ENCODE measurements at regions not wholly inside any gene's neighbourhood (a gene's known extent, or its start where the extent isn't known, plus 50 kb on each side); places are given as distances from the start of the nearest gene placed in this dataset.
"Not testable (repeated sequence)": the region's sequence is repeated elsewhere in the genome, so short reads cannot be mapped to it uniquely, and the experiment has no call there.

DNA sequence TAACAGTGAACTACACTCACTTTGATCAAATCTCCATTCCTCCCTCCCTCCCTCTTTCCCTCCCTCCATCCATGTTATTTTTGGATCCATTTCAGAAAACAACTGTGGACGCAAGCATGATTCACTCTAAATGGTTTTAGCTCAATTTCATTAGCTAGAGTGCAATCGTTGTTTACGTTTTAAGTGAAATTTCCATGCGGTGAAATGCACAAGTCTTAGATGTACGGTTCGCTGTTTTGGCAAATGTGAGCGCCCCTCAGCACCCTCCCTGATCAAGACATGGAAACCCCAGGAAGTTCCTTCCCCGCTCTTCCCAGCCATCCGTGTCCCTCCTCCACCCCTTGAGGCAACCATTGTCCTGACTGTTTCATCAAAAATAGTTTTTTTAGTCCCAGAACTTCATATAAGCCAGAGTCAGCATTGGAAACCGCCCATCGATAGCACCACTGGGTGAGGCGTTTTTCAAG is 206.3 kb downstream of the NPIPB11 start:
- not testable (repeated sequence) for DNase-seq (ENCODE audit: low read depth in 2 of 2)

DNA sequence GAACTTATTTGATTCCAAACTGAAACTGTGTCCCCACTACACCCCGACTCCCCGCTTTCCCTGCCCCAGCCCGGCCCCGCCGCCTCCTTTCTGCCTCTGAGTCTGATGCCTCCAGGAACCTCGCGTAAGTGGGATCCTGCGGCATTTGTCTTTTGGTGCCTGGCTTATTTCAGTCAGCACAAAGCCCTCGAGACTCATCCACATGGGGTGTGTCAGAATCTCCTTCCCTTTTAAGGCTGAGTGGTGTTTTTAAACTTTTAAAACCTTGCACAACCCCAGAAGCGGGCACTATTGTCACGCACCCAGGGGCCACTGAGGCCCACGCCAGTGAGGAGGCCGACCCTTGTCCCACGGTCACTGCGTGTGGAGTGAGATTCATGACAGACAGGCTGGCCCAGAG is 206.9 kb downstream of the NPIPB11 start:
- DNase-seq (ENCODE audit: low read depth in 2 of 2), result not testable (repeated sequence)

DNA sequence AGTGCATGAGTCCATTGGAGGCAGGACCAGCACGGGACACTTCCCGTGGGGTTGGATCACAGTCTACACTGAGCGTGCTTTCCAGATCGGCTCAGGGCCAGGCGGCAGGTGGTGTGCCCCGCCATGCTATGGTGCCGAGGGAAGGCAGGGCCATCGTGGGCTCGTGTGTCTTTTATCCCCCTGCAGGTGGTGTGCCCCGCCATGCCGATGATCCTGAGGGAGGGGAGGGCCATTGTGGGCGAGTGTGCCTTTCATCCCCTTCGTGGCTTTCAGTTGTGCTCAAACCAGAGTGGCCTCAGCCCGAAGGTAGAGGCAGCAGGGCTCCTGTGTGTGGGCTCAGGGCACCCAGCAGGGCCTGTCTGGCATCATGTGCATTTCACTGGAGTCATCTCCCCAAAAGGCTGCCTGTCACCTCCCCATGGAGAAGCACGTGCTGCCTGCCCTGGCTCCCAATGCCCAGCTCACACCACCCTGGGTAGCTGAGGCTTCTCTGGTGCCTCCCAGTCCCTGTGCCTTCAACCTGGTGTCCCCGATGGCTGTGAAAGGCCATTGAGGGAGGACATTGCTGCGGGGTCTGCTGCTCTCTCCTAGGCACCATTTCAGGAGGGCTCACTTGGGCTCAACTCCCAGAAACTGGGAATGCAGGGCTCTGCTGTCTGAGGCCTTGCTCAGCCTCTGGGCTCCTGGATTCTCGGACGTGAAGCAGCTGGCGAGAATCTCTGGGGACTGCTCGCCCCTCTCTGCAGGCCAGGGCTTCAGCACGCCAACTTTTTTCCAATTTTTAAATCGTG is 207.6 kb downstream of the NPIPB11 start:
- DNase-seq (ENCODE audit: low read depth in 2 of 2), result no peak

DNA sequence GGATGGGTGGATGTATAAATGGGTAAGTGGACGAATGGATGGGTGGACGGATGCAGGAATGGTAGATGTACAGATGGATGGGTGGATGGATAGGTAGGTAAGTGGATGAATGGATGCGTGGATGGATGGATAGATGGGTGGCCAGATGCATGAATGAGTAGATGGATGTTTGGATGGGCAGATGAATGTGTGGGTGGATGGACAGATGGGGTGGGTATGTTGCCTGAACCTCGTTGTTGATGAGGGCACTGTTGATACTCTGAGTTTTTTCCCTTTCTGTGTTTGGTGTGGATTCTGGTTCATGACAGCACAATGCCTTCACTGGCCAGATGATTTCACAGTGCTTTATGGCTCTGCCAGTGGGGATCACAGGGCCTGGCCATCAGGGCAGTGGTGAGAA is 208.3 kb downstream of the NPIPB11 start:
- no peak for DNase-seq (ENCODE audit: low read depth in 2 of 2)

DNA sequence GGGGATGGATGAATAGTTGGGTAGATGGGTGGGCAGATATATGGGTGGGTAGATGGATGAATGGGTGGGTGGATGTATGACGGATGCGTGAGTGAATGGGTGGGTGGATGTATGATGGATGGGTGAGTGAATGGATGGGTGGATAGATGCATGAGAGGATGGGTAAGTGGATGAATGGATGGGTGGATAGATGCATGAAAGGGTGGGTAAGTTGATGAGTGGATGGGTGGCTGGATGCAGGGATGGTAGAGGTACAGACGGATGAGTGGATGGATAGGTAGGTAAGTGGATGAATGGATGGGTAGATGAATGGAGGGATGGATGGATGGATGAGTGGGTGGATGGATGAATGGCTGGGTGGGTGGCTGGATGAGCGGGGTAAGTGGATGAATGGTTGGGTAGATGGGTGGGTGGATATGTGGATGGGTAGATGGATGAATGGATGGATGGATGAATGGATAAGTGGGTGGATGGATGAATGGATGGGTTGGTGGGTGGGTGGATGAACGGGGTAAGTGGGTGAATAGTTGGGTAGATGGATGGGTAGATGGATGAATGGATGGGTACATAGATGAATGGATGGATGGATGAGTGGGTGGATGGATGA is 208.9 kb downstream of the NPIPB11 start:
- not testable (repeated sequence) for DNase-seq (ENCODE audit: low read depth in 2 of 2)

DNA sequence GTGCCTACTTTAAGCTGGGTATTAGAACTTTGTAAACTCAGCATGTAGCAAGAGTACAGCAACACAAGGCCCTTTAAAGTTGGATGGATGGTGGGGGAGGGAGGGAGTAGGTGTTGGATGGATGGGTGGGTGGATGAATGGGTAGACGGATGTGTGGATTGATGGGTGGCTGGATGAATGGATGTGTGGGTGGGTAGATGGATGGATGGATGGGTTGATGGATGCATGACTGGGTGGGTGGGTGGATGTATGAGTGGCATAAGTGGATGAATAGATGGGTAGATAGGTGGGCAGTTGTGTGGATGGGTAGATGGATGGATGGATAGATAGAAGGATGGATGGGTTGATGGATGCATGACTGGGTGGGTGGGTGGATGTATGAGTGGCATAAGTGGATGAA is 209.8 kb downstream of the NPIPB11 start:
- DNase-seq (ENCODE audit: low read depth in 2 of 2), result not testable (repeated sequence)

DNA sequence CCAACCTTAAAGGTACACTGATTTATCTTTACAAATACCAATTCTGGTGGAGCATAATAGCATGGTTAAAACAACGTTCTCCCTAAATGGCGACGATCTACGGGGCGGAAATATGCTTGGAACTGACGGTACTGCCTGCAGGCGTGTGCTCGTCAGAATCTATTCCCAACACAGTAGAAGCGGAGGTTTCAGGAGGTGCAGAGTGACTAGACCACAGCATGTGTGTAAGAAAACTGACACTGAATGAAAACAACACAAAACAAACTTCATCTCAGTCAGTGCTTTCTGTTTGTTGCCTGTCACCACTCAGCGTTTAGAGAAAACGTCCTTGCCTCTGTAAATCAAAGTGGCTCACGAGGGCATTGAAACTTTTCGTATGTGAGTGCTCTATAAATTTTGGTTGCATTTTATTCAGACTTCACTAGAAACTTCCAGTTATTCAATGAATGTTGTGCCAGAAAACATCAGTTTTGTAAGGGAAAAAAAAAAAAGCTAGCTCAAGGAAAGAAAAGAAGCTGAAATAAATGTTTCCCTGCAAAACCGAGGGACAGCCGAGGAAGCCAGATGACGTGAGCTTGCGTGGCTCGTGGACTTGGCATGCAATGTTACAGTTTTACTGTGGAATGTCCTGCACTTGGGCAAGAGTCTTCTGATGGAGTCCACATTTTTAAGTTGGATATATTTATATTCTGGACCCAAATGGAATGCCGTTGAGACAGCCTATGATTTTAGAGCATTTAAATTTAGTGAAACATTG is 210.4 kb downstream of the LAT start:
- DNase-seq (ENCODE audit: low read depth in 2 of 2), result not testable (repeated sequence)

DNA sequence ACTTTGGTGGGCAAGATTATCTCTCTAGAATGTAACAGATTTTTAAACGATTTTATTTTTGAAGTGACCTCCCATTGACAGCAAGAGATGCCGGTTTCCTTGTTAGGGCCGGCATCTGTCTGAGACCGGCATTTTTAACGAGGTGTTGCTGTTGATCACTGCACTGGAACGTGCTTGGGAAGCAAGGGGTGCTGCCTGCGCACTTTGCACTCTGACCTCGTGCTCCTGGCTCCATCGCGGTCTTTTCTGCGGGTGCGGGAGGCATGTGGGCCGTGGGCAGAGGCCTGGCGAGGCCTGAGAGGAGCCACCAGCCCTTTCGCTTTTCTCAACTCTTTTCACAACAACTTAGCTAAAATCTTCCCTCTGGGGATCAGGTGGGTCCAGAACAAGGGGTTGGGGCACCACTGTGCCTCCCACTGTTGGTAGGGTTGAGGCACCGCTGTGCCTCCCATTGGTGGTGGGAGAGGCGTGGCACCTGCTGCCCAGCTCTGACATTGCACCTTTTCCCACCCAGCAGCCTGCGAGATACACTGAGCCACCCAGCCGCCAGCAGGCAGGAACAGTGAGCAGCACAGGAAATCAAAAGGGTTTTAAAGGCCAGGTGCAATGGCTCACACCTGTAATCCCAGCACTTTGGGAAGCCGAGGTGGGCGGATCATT is 209.5 kb downstream of the LAT start:
- not testable (repeated sequence) for DNase-seq (ENCODE audit: low read depth in 2 of 2)

DNA sequence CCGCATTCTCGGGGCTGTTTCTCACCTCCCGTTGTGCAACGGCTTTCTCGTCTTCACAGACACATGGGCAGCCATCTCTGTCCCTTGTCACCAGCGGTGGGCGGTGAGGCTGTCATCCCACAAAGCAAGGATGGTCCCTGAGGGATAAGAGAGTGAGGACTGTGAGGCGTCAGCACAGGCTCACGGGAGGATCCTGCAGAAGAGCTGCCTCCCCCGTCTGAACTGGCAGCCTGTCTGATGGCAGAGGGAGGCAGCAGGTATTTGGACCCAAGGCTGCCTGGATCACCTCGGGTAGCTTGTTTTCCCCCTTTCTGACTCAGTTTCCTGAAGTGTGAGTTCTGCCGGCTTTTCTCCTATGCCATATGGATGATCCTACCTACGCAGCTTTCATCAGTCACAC is 208.8 kb downstream of the LAT start:
- DNase-seq (ENCODE audit: low read depth in 2 of 2), result not testable (repeated sequence)

DNA sequence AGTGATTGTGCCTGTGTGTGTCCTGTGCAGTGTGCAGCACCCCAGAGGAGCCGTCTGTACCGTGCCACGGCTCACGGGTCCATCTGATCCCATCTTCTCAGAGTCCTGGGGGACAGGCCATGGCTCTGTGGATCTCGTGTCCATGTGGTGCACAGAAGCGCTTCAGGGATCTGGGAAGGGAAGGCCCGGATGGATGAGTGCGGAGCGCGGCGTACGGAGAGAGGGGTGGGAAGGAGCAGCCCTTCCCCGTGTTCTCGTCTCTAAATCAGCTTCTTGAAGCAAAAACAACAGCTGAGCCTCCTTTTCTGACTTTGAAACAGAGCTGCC is 208.4 kb downstream of the LAT start:
- DNase-seq (ENCODE audit: low read depth in 2 of 2), result not testable (repeated sequence)

DNA sequence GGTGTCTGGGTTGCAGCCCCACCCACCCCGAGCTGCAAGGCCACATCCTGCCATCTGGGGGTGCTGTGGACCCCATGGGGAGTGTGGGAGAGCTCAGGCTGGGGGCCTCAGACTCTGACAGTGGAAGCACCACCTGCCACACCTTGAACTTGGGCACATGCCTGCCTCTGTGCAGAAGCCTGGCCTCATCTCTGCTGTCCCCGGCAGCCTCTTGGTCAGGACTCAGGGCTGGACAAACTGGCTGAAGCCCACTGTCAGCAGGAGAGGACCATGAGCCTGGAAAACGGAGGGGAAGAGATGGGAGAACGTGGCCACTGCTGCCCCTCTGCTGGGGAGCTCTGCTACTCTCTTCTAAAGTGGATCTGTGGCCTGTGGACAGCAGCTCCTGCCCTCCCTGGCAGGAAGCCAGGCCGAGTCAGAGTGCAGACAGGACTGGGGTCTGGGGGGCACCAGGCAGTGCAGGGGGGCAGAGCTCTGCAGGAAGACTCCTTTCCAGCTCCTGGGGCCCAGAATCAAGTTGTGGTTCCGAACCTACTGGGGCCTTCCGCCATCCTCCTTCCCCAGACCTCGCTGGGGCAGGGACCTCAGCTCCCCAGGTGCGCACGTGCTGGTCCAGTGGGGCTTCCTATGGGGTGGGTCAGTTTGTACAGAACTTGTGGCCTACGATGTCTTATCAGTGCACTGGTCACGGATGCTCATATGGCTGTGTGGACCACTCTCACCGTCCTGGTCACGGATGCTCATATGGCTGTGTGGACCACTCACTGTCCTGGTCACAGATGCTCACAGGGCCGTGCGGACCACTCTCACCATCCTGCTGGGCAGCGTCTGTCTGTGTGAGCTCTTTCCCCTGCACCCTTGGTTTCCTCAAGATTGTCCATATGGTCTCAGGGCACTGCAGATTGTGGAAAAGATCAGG is 207.7 kb downstream of the LAT start:
- no peak for DNase-seq (ENCODE audit: low read depth in 2 of 2)

DNA sequence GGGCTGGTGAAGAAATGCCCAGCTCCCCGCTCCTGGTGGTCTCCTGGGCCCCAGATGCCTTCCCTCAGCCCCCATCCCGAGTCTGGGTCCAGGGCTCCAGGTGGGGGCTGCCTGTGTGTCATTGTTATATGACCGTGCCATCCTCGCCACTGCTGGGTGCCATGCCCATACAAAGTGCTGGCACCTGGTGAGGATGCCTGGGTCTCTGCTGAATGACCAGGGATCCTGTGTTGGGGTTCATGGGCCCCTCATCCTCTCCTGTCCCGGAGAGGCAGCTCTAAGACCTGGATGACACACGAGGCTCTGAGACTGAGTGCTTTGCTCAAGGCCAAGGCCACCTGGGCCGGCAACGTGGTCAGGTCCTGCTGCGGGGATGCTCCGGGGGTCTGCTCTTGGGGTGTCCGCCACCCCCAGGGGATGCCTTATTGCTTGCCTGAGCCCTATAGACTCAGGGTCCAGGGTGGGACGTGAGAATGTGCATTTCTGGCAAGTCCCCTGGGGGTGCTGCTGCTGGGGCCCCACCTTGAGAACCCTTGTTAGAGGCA is 206.9 kb downstream of the LAT start:
- not testable (repeated sequence) for DNase-seq (ENCODE audit: low read depth in 2 of 2)

DNA sequence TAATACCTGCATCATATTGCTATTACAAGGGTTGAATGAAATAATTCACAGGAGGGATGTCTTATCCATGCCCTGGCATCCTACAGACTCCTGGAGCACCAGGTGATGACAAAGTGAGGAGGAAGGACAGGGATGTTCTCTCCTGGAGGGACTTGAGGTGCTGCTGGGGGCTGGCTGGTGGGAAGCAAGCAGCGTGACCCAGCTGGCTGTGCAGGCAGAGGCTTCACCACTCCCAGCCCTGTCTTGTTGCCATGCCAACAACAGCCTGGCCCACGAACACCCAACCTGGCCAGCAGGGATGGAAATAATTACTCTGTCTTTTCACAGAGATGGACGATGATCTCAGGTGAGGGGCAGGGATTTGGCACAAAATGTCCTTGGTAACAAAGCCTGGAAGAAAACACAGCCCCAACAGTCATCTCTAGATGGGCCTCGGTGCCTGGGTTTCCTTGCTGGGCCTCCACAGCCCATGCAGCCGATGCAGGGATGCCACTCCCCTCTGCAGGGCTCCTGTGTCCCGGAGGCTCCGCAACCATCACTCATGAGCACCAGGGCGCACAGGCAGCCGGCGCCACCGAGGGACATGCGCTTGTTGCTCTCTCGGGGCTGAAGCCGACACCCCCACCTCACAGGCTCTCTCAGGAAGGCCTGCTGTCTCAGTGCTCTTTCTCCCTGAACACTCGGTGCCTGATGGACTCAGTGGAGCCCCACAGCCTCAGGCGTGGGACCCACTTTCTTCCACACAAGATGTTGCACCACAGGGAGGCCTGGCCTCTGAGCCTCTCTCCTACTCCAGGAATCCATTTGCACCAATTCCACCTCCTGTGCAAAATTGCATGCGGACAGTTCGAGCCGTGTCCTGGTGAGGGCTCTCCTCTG is 205.9 kb downstream of the LAT start:
- DNase-seq (ENCODE audit: low read depth in 2 of 2), result not testable (repeated sequence)

DNA sequence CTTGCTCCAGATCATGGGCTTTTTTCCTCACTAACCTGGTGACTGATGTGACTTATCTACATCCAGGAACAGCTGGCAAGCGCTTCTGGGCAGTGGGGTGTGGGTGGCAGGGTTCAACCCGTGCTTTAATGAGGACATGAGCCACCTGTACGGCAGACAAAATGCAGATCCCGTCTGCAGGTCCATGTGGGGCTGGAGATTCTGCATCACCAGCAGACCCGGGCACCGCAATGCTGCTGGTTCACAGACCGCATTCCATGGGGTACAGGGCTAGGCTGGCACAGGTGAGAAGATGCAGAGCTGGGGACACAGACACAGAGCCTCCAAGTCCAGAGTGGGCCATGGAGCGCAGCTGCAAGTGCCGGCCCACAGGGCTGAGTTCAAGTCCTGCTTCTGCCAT is 204.0 kb downstream of the LAT start:
- not testable (repeated sequence) for DNase-seq (ENCODE audit: low read depth in 2 of 2)

DNA sequence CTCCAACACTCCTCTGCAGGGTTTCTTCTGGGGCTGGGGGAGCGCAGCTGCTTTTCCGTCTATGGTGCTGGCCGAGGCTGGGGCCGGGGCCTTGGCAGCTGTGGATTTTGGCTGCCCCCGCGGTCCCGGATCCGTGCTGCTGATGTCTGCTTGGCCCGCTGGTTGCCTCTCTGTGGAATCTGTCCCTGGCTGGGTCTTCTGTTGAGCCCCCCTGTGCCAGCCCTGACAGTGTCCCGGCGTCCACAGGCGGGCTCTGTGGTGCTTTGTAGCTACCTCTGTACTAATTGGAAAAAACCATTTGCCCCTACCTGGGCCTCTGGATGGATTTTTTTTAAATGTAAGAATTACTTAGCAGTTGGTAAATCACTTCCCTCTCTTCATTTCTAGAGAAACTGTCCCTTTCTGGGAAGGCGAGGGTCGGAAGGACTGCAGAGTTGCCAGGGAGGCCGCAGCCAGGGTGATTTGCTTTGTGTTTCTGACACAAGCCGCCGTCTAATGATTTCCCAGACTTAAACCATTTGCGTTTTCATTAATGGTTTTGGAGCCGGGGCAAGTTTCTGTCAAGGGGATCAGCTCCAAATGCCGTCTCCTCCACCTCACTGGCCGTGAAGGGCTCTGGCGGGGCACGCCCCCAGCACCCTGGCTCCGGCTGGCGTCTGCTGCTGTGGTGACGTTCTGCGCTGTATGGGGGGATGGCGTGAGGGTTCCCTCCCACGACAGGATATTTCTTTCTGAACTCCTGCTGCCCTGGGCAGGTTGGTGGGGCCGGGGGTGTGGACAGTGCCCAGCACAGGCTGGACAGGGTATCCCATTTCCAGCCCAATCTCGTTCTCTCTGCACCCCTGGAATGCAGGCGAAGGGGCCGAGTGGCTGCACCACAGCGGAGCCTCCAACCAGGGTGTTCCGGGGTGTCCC is 201.7 kb downstream of the LAT start:
- not testable (repeated sequence) for DNase-seq (ENCODE audit: low read depth in 2 of 2)

DNA sequence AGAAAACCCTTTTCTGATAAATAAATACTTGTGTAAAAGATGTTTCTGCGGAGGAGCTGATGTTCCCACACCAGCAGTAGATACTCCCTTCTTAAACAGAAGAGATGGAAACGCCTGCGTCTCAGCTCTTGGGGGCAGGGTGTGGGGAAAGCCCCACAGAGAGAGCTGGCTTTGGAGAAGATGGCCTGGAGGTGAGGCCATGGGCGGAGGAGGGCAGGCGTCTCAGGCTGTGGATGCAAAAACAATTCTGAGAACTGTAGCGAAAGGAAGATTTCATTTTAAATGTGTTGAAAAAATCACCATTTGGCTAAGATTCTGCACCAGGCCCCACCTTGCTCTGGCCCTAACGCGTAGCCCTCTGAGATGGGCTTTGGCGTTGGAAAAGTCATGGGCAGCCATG is 201.0 kb downstream of the LAT start:
- DNase-seq (ENCODE audit: low read depth in 2 of 2), result not testable (repeated sequence)

DNA sequence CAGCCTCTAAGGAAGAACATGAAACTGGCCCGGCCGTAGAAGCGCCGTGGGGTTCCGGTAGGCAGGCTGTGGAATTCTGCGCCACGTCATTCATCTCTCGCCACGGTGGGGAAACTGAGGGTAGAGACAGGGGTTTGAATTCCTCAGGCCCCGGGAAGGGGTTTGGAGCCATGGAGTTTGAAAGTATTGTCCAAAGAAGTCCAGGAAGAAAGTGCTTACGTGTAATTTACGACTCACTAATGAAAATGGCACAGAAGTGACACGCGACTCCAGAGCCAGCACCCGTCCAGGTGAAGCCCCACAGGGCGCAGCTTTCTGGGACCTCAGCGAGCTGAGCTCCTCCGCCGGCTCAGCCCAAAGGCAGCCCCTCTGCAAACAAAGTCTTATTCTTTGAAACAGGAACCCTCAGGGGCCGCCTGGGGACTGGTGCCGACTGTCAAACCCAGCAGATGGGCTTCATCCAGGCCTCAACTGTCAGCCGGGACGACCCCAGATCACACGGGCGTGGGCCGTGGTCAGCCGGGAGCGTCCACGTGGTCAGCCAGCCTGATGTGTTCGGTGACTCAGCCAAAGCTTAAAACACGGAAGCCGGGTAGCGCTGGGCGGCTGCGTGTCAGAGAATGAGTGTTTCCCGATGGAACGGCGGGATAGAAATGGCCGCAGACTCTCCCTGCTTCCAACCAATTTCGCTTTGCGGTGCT is 200.0 kb downstream of the LAT start:
- not testable (repeated sequence) for DNase-seq (ENCODE audit: low read depth in 2 of 2)
